HEK293T (cell line): ENCODE measurements at regions not wholly inside any gene's neighbourhood (a gene's known extent, or its start where the extent isn't known, plus 50 kb on each side); places are given as distances from the start of the nearest gene placed in this dataset.
"Not testable (repeated sequence)": the region's sequence is repeated elsewhere in the genome, so short reads cannot be mapped to it uniquely, and the experiment has no call there.

Experiments used
- CTCF ChIA-PET: fragments of 350-600 bp; formaldehyde crosslinking; extraction: SDS; loops from one replicate; lab custom pipeline; 2021; ENCODE audit warnings: antibody characterized with exemption, inconsistent platforms; lab: Yijun Ruan, JAX
- POLR2A ChIA-PET: fragments of 350-600 bp; formaldehyde crosslinking; extraction: SDS; loops from one replicate; lab custom pipeline; 2020; ENCODE audit warnings: antibody characterized with exemption, inconsistent platforms; lab: Yijun Ruan, JAX
- DNase-seq: peaks from one replicate; pipeline ENCODE4 v3.0.0; 2012; ENCODE audit warnings: mixed read lengths; ENCODE audit errors: extremely low spot score
- ARNT ChIP-seq: fragments of 450-650 bp; IDR thresholded peaks from 2 replicates; pipeline ENCODE4 v1.6.1; 2017; ENCODE audit warnings: mild to moderate bottlenecking
- BHLHE40 ChIP-seq: fragments of 450-650 bp; IDR thresholded peaks from 2 replicates; pipeline ENCODE4 v1.6.1; 2016; ENCODE audit warnings: mild to moderate bottlenecking, moderate library complexity, borderline replicate concordance
- CTBP1 ChIP-seq: fragments of 450-650 bp; IDR thresholded peaks from 2 replicates; pipeline ENCODE4 v1.6.1; 2016; ENCODE audit warnings: borderline replicate concordance
- ELF4 ChIP-seq: fragments of 450-650 bp; IDR thresholded peaks from 2 replicates; pipeline ENCODE4 v1.6.1; 2017; ENCODE audit warnings: antibody characterized with exemption
- FOXA1 ChIP-seq: fragments of 450-650 bp; IDR thresholded peaks from 2 replicates; pipeline ENCODE4 v1.6.1; 2016; ENCODE audit warnings: mild to moderate bottlenecking
- FOXK2 ChIP-seq: fragments of 450-650 bp; IDR thresholded peaks from 2 replicates; pipeline ENCODE4 v1.6.1; 2016; ENCODE audit warnings: mild to moderate bottlenecking
- FOXM1 ChIP-seq: fragments of 450-650 bp; IDR thresholded peaks from 2 replicates; pipeline ENCODE4 v1.6.1; 2017; ENCODE audit warnings: mild to moderate bottlenecking, borderline replicate concordance
- HDGF ChIP-seq: fragments of 450-650 bp; IDR thresholded peaks from 2 replicates; pipeline ENCODE4 v1.6.1; 2017; ENCODE audit warnings: antibody characterized with exemption, borderline replicate concordance
- L3MBTL2 ChIP-seq: fragments of 450-650 bp; conservative IDR thresholded peaks from 2 replicates; pipeline ENCODE4 v1.6.1; 2016; ENCODE audit warnings: mild to moderate bottlenecking
- LEF1 ChIP-seq: fragments of 450-650 bp; IDR thresholded peaks from 2 replicates; pipeline ENCODE4 v1.6.1; 2017; ENCODE audit warnings: mild to moderate bottlenecking, borderline replicate concordance
- NFRKB ChIP-seq: fragments of 450-650 bp; IDR thresholded peaks from 2 replicates; pipeline ENCODE4 v1.6.1; 2016; ENCODE audit warnings: mild to moderate bottlenecking, moderate library complexity
- SP1 ChIP-seq: fragments of 450-650 bp; IDR thresholded peaks from 2 replicates; pipeline ENCODE4 v1.6.1; 2017
- SUZ12 ChIP-seq: fragments of 450-650 bp; IDR thresholded peaks from 2 replicates; pipeline ENCODE4 v1.6.1; 2016; ENCODE audit warnings: mild to moderate bottlenecking
- TARDBP ChIP-seq: fragments of 450-650 bp; IDR thresholded peaks from 2 replicates; pipeline ENCODE4 v1.6.1; 2016
- ZNF384 ChIP-seq: fragments of 450-650 bp; IDR thresholded peaks from 2 replicates; pipeline ENCODE4 v1.6.1; 2016
- TF ChIP-seq, protein P1 (sequence below): fragments of 450-650 bp; IDR thresholded peaks from 2 replicates; pipeline ENCODE4 v1.6.1; 2016

DNA sequence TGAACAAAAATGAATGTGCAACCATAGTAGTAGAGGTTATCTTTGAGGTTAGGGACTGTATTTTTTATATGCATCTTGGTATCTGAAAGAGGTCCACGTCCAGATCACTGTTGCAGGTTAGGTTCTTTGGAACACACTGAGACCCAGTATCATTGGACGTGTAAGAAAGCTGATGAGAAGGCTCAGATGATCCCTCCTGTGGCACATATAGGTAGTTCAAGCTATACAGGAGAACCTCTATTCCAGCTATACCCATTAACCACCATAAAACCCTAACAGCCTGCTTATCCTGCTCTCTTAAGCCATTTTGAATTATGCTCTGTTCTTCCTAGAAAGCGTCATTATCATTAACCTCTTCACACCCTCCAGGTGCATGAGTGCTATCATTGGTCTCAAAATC is 930.7 kb upstream of the HS3ST1 start:
- DNase-seq, result peak; percentile 4
- ChIA-PET CTCF (no interaction called here), POLR2A (no interaction called here)
- TF ChIP-seq SP1 (no peak), BHLHE40 (no peak)
- TF ChIP-seq, protein P1, sequence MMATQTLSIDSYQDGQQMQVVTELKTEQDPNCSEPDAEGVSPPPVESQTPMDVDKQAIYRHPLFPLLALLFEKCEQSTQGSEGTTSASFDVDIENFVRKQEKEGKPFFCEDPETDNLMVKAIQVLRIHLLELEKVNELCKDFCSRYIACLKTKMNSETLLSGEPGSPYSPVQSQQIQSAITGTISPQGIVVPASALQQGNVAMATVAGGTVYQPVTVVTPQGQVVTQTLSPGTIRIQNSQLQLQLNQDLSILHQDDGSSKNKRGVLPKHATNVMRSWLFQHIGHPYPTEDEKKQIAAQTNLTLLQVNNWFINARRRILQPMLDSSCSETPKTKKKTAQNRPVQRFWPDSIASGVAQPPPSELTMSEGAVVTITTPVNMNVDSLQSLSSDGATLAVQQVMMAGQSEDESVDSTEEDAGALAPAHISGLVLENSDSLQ, result no peak

DNA sequence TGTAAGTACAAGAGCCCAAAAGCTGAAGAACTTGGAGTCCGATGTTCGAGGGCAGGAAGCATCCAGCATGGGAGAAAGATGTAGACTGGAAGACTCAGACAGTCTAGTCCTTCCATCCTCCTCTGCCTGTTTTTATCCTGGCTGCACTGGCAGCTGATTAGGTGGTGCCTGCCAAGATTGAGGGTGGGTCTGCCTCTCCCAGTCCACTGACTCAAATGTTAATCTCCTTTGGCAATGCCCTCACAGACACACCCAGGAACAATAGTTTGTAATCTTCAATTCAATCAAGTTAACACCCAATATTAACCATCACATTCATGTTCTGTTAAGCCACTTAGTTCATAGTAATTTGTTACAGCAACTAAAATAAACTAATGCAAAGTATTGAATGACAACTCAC is 904.4 kb upstream of the HS3ST1 start:
- DNase-seq, CTCF ChIA-PET, POLR2A ChIA-PET: not testable (repeated sequence)

DNA sequence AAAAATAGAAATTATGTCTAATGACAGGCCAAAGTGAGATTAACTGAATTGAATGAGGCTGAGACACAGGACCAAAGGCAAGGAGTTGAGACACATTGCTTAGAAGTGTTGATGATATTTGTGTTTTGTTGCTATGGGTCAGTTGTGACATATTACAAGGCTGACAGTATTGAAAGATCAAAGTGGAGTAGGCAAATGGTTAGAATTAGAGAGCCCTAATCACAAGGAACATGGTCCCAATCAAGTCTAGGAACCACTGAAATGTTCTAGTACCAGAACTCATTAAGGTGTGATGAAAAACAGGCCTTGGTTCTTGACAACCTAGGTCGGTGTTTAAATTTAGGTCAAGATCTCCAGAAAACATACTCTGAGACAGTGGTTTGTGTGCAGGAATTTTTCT is 896.3 kb upstream of the HS3ST1 start:
- TF ChIP-seq HDGF, result no peak
- no peak for DNase-seq
- ChIA-PET POLR2A (no interaction called here), CTCF (no interaction called here)

DNA sequence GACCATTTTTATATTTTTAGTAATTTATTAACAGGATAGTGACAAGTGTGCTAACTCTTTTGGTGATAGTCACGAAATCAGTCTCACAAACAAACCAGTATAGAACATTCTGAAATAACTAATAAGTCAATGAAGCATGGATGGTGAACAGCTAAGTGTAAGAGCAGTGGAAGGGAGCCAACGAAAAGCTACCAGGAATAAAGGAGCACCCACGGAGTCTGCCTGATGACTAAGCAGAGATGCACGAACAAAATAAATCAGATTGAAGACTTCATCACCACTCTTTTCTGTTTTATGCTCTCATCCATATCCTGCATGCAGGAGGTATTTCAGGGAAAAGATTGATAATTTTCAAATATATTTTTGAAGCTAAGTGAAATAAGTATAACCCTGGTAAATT is 891.1 kb upstream of the HS3ST1 start:
- CTCF ChIA-PET, result no interaction called here

DNA sequence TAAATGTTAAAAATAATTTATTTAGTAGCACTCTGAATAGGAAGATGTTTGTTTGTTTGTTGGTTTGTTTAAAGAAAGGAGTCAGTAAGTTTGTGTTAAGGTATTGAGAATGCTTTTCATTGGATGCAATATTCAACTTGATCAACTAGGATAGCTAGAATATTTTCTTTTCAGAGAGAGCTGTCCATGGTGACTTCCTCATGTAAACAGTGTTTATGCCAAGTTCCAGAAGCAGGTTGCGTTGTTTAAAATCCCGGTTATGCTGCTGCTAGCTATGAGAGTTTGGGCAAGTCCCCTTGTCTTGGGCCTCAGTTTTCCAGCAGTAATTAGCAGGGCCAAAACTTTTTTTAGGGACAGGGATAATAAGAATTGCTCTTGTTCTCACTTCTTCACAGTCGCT is 876.2 kb upstream of the HS3ST1 start:
- ChIA-PET CTCF (no interaction called here), POLR2A (no interaction called here)
- DNase-seq, result no peak
- TF ChIP-seq HDGF (no peak), FOXM1 (no peak), LEF1 (no peak), SP1 (no peak), ZNF384 (no peak), NFRKB (no peak), BHLHE40 (no peak), FOXK2 (no peak), FOXA1 (no peak), L3MBTL2 (no peak), TARDBP (no peak), SUZ12 (no peak), CTBP1 (no peak), ARNT (no peak), ELF4 (no peak)
- TF ChIP-seq, protein P1, result no peak

More for the DNA sequence above, 891.1 kb upstream of the HS3ST1 start:
- no peak for DNase-seq
- TF ChIP-seq NFRKB (no peak), CTBP1 (no peak), FOXM1 (no peak), BHLHE40 (no peak), FOXA1 (no peak), FOXK2 (no peak), SP1 (no peak), SUZ12 (no peak), LEF1 (no peak)
- POLR2A ChIA-PET, result no interaction called here

DNA sequence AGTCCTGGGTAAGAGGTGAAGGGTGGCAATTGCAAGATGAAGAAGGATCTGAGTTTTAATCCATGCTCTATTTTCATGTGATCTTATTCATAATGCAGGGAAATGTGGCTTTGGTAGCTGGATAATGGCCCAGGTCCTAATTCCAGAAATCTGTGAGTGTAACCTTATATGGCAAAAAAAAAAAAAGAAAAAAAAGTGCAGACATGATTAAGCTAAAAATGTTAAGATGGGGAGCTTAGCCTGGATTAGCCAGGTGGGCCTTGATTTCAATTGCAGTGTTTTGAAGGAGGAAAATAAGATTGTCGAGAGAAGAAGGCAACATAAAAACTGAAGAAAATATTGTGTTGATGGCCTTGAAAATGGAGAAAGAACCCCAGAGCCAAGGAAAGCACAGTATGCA is 867.7 kb upstream of the HS3ST1 start:
- ChIA-PET CTCF (no interaction called here), POLR2A (no interaction called here)
- DNase-seq, result no peak
- TF ChIP-seq FOXA1 (no peak), FOXK2 (no peak), NFRKB (no peak), LEF1 (no peak), ARNT (no peak), SP1 (no peak), SUZ12 (no peak), TARDBP (no peak), L3MBTL2 (no peak), CTBP1 (no peak), ZNF384 (no peak), ELF4 (no peak), HDGF (no peak), FOXM1 (no peak), BHLHE40 (no peak)
- TF ChIP-seq, protein P1, result no peak

DNA sequence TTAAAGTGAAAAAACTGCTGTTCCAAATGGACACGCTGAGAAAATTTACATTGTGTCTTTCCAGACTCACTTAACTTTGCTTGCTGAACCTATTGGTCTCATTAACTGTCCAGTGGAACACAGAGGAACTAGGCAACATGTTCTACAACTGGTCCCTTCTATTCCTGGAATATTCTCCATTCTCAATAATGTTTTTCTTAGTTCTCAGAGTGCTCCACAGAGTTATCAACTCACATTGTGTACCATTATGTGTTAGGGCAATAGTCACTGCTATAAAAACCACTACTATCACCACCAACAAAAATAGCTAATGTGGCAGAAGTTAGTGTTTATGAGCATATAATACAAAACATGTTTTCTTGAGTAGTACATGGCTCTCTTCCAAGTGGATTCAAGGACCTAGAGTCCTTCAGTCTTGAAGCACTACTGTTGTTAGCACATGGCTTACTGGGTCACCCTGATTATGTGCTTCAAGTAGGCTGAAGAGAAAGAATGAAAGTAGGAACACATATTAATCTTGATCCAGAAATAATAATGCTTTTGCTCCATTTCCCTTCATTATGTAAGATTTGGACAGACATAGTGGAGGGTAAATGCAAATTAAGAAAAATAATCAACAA is 865.3 kb upstream of the HS3ST1 start:
- DNase-seq, result no peak
- ChIA-PET CTCF (no interaction called here), POLR2A (no interaction called here)
- TF ChIP-seq L3MBTL2 (no peak), BHLHE40 (no peak), LEF1 (no peak), FOXM1 (no peak), HDGF (no peak), ARNT (no peak), NFRKB (no peak), SUZ12 (no peak), TARDBP (no peak), FOXA1 (no peak), ZNF384 (no peak), SP1 (no peak), CTBP1 (no peak), ELF4 (no peak), FOXK2 (no peak)
- TF ChIP-seq, protein P1, result no peak
